A673 (cell line): ENCODE measurements at regions not wholly inside any gene's neighbourhood (a gene's known extent, or its start where the extent isn't known, plus 50 kb on each side); places are given as distances from the start of the nearest gene placed in this dataset.
A peak's percentile ranks its signal among the peaks of the same experiment; 100 is the strongest.

Experiments used
- BruUV-seq: library from RNA; stranded (reverse); fragments of 400-500 nt; replicated peaks from 2 replicates; lab custom pipeline; 2021; lab: Mats Ljungman, UMichigan
- CTCF ChIA-PET: fragments of 300-600 bp; sonication (Branson Sonifier 250); formaldehyde crosslinking; loops from one replicate; lab custom pipeline; 2022; ENCODE audit warnings: antibody characterized with exemption; lab: Charles Lee
- POLR2A ChIA-PET: fragments of 300-600 bp; sonication (Branson Sonifier 250); formaldehyde crosslinking; loops from one replicate; lab custom pipeline; 2022; ENCODE audit warnings: antibody characterized with exemption; ENCODE audit not compliant: low non-redundant PET; lab: Charles Lee
- DNase-seq: peaks from one replicate; pipeline ENCODE4 v3.0.0-alpha.2; 2015; ENCODE audit warnings: low spot score
- H3K27ac ChIP-seq: fragments of 200-600 bp; sonication (generic); 2 replicates; pipeline ENCODE4 v1.5.1; 2016; ENCODE audit warnings: mixed run types, low read depth, mild to moderate bottlenecking, mixed read lengths, antibody characterized with exemption, low read length; ENCODE audit not compliant: poor library complexity, severe bottlenecking
- H3K27me3 ChIP-seq: fragments of 200-600 bp; sonication (generic); replicated peaks from 2 replicates; pipeline ENCODE4 v1.6.1; 2017; ENCODE audit warnings: mixed run types, low read depth, mild to moderate bottlenecking, mixed read lengths, antibody characterized with exemption, low read length; ENCODE audit not compliant: insufficient read depth, poor library complexity
- H3K36me3 ChIP-seq: fragments of 200-600 bp; sonication (generic); 2 replicates; pipeline ENCODE4 v1.6.1; 2016; ENCODE audit warnings: mixed run types, mild to moderate bottlenecking, mixed read lengths, antibody characterized with exemption, low read length; ENCODE audit not compliant: insufficient read depth, poor library complexity, severe bottlenecking
- H3K4me1 ChIP-seq: fragments of 200-600 bp; sonication (generic); 2 replicates; pipeline ENCODE4 v1.6.1; 2017; ENCODE audit warnings: mixed run types, mild to moderate bottlenecking, mixed read lengths, antibody characterized with exemption, low read length; ENCODE audit not compliant: insufficient read depth, poor library complexity, severe bottlenecking
- H3K4me3 ChIP-seq: fragments of 200-600 bp; sonication (generic); 2 replicates; pipeline ENCODE4 v1.5.1; 2016; ENCODE audit warnings: low read depth, mixed run types, mild to moderate bottlenecking, mixed read lengths, low read length; ENCODE audit not compliant: poor library complexity, severe bottlenecking
- H3K9me3 ChIP-seq: fragments of 200-600 bp; sonication (generic); 2 replicates; pipeline ENCODE4 v1.6.1; 2016; ENCODE audit warnings: mixed run types, low read depth, mild to moderate bottlenecking, mixed read lengths, antibody characterized with exemption, low read length; ENCODE audit not compliant: poor library complexity, severe bottlenecking
- EZH2 ChIP-seq: fragments of 200-600 bp; sonication (generic); IDR thresholded peaks from 2 replicates; pipeline ENCODE4 v1.6.1; 2017; ENCODE audit warnings: borderline replicate concordance, low read depth, mild to moderate bottlenecking, mixed read lengths, antibody characterized with exemption, low read length; ENCODE audit not compliant: poor library complexity, severe bottlenecking
- intact Hi-C: fragments of 100-400 bp; cut with micrococcal nuclease; formaldehyde crosslinking; loops from one replicate; pipeline ENCODE4 v1.10.0; 2022; ENCODE audit not compliant: unreplicated experiment
- TF ChIP-seq, protein P1 (sequence below): fragments of 300-800, 200-600 bp; sonication (generic); conservative IDR thresholded peaks from 2 replicates; pipeline ENCODE4 v1.5.1; 2017; ENCODE audit warnings: low read depth, mild to moderate bottlenecking, antibody characterized with exemption, low read length, moderate library complexity, mixed read lengths

DNA sequence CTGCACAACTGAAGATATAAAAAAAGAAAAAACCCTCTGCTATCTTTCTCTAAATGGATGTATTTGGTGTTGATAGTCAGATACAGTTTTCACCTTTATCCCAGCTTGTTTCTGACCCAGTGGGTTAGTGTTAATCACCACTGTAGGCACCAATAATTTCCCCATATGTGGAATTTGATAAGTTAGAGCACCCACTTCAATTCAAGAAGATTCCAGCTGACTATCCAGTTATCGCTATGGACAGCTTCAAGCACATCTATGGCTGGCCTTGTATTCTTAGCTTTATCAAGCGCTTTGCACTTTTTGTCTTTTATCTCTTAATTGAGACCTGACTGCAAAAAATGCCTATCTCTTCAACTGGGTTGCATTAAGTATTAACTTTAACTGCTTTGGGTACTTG is 200.4 kb downstream of the NR4A2 start:
- ChIA-PET POLR2A (no interaction called here), CTCF (no interaction called here)

GRCh38 chr2:156129227-156129626 is 203.3 kb downstream of the NR4A2 start:
- ChIA-PET CTCF (no interaction called here), POLR2A (no interaction called here)
- H3K36me3 ChIP-seq = no peaks in the 10 kb centered on the region
- no peak overlapping the region for H3K4me3 ChIP-seq
- H3K9me3 ChIP-seq = no peaks in the 10 kb centered on the region
- H3K27ac ChIP-seq = no peak overlapping the region
- DNase-seq = peak; percentile 4
- intact Hi-C loops = no loop called here
- H3K27me3 ChIP-seq = no peaks in the 10 kb centered on the region
- no peaks in the 10 kb centered on the region for H3K4me1 ChIP-seq
- no TSS peak for BruUV-seq
- TF ChIP-seq, protein P1, sequence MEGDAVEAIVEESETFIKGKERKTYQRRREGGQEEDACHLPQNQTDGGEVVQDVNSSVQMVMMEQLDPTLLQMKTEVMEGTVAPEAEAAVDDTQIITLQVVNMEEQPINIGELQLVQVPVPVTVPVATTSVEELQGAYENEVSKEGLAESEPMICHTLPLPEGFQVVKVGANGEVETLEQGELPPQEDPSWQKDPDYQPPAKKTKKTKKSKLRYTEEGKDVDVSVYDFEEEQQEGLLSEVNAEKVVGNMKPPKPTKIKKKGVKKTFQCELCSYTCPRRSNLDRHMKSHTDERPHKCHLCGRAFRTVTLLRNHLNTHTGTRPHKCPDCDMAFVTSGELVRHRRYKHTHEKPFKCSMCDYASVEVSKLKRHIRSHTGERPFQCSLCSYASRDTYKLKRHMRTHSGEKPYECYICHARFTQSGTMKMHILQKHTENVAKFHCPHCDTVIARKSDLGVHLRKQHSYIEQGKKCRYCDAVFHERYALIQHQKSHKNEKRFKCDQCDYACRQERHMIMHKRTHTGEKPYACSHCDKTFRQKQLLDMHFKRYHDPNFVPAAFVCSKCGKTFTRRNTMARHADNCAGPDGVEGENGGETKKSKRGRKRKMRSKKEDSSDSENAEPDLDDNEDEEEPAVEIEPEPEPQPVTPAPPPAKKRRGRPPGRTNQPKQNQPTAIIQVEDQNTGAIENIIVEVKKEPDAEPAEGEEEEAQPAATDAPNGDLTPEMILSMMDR = peak; percentile 50
- TF ChIP-seq EZH2 = no peak

More for the DNA sequence above, 200.4 kb downstream of the NR4A2 start:
- TF ChIP-seq, protein P1 = no peak
- no peak for TF ChIP-seq EZH2
- no peaks in the 10 kb centered on the region for H3K9me3 ChIP-seq
- no peak overlapping the region for H3K27ac ChIP-seq
- no TSS peak for BruUV-seq
- intact Hi-C loops = no loop called here
- H3K4me1 ChIP-seq = no peaks in the 10 kb centered on the region
- DNase-seq = no peak
- H3K36me3 ChIP-seq = no peaks in the 10 kb centered on the region
- no peak overlapping the region for H3K4me3 ChIP-seq
- peaks cover 4% of the 10 kb centered on the region for H3K27me3 ChIP-seq

GRCh38 chr2:156125018-156125417 is 207.5 kb downstream of the NR4A2 start:
- Histone ChIP-seq H3K4me1 (no peaks in the 10 kb centered on the region), H3K27me3 (no peaks in the 10 kb centered on the region), H3K9me3 (no peaks in the 10 kb centered on the region), H3K27ac (no peak overlapping the region), H3K36me3 (no peaks in the 10 kb centered on the region), H3K4me3 (no peak overlapping the region)
- intact Hi-C loops = no loop called here
- CTCF ChIA-PET = no interaction called here
- no TSS peak for BruUV-seq
- POLR2A ChIA-PET = no interaction called here
- TF ChIP-seq, protein P1 = no peak
- TF ChIP-seq EZH2 = no peak
- no peak for DNase-seq
